NCI-H2227 (cell line): ENCODE measurements at regions not wholly inside any gene's neighbourhood (a gene's known extent, or its start where the extent isn't known, plus 50 kb on each side); places are given as distances from the start of the nearest gene placed in this dataset.

Source experiments
- DNase-seq: peaks from one replicate; lab custom pipeline; 2025; ENCODE audit not compliant: unreplicated experiment; lab: John Stamatoyannopoulos, UW

GRCh38 chr16:85372627-85373372 lies 240.3 kb upstream of the GSE1 start:
- no peak for DNase-seq

GRCh38 chr16:85373741-85374570 lies 239.2 kb upstream of the GSE1 start:
- DNase-seq, result no peak

- DNase-seq, result no peak
Observed at GRCh38 chr16:85374571-85374872, 238.6 kb upstream of the GSE1 start.

- DNase-seq, result no peak
Observed at GRCh38 chr16:85375282-85375681, 237.8 kb upstream of the GSE1 start.

- DNase-seq, result no peak
Observed at GRCh38 chr16:85376292-85377095, 236.6 kb upstream of the GSE1 start.

GRCh38 chr16:85377388-85378144 lies 235.6 kb upstream of the GSE1 start:
- no peak for DNase-seq

- DNase-seq, result no peak
Observed at GRCh38 chr16:85378145-85379040, 234.7 kb upstream of the GSE1 start.

- DNase-seq, result no peak
Observed at GRCh38 chr16:85379041-85380001, 233.8 kb upstream of the GSE1 start.

- no peak for DNase-seq
Observed at GRCh38 chr16:85380002-85380395, 233.1 kb upstream of the GSE1 start.

GRCh38 chr16:85380905-85381737 lies 232.0 kb upstream of the GSE1 start:
- no peak for DNase-seq

- DNase-seq, result no peak
Observed at GRCh38 chr16:85381738-85382592, 231.2 kb upstream of the GSE1 start.

GRCh38 chr16:85382717-85383118 lies 230.4 kb upstream of the GSE1 start:
- no peak for DNase-seq

GRCh38 chr16:85383836-85384832 lies 229.0 kb upstream of the GSE1 start:
- DNase-seq, result no peak

- no peak for DNase-seq
Observed at GRCh38 chr16:85384833-85385462, 228.2 kb upstream of the GSE1 start.
